Thyroid gland (tissue), 4 donors: ENCODE measurements at regions not wholly inside any gene's neighbourhood (a gene's known extent, or its start where the extent isn't known, plus 50 kb on each side); places are given as distances from the start of the nearest gene placed in this dataset.

Experiments
- DNase-seq, 2 donors: peaks; one replicate each; pipeline ENCODE4 v3.0.0-alpha.2; 2019
- H3K27ac ChIP-seq, 3 donors: fragments of 200-600 bp; sonication (generic); 1 replicate in 2 of 3; 2 replicates in 1 of 3; pipeline ENCODE4 v1.5.1; 2016 to 2019; ENCODE audit warnings: mild to moderate bottlenecking in 1 of 3, moderate library complexity in 1 of 3
- H3K27me3 ChIP-seq: fragments of 200-600 bp; sonication (generic); one replicate; pipeline ENCODE4 v1.5.1; 2019
- H3K36me3 ChIP-seq, 2 donors: fragments of 200-600 bp; sonication (generic); one replicate each; pipeline ENCODE4 v1.5.1; 2016 to 2019
- H3K4me1 ChIP-seq, 2 donors: fragments of 200-600 bp; sonication (generic); one replicate each; pipeline ENCODE4 v1.5.1; 2017 to 2019
- H3K4me3 ChIP-seq, 3 donors: fragments of 200-600 bp; sonication (generic); replicated peaks in 1 of 3; 1 replicate in 2 of 3; 2 replicates in 1 of 3; pipeline ENCODE4 v1.5.1; 2016; ENCODE audit warnings: mild to moderate bottlenecking in 1 of 3
- H3K9me3 ChIP-seq: fragments of 200-600 bp; sonication (generic); one replicate; pipeline ENCODE4 v1.5.1; 2017
- CTCF ChIP-seq, 6 experiments: fragments of 200-600 bp in 3 of 6; fragments of 450-650 bp in 3 of 6; sonication (generic) in 3 of 6; IDR thresholded peaks; one replicate each; pipeline ENCODE4 v1.5.1; 2016 to 2019; ENCODE audit warnings: antibody characterized with exemption in 6 of 6, mild to moderate bottlenecking in 2 of 6, inconsistent platforms in 1 of 6, moderate library complexity in 1 of 6
- POLR2A ChIP-seq, 2 donors: fragments of 450-650 bp; IDR thresholded peaks; one replicate each; pipeline ENCODE4 v1.6.1; 2017; ENCODE audit warnings: antibody characterized with exemption in 2 of 2, mild to moderate bottlenecking in 2 of 2, moderate library complexity in 1 of 2
- WGBS, 2 donors: methylation state at CpG; one replicate each; pipeline ENCODE4 v1.1.5; 2017; 5-methylcytosine and 5-hydroxymethylcytosine counted together
- intact Hi-C: fragments of 100-400 bp; cut with DNase I; formaldehyde crosslinking; loops from one replicate; pipeline ENCODE4 v1.15.1; 2023

- peaks cover 0 to 9% of the 10 kb centered on the region in 2 donors for H3K4me1 ChIP-seq
- H3K27ac ChIP-seq, result no peak overlapping the region
- no peaks in the 10 kb centered on the region for H3K36me3 ChIP-seq
- no peaks in the 10 kb centered on the region for H3K27me3 ChIP-seq
- DNase-seq, result no peak
- H3K9me3 ChIP-seq, result no peaks in the 10 kb centered on the region
- WGBS, 2 donors, result 87 to 91% methylated on average over 17 to 18 of the region's 18 CpGs
- no peak overlapping the region for H3K4me3 ChIP-seq
- TF ChIP-seq POLR2A (IDR thresholded peaks at IDR 0.05), result no peak
- TF ChIP-seq CTCF (IDR thresholded peaks at IDR 0.05), result no peak
- intact Hi-C loops, result no loop called here
These were observed 75.7 kb downstream of the TTLL2 start for GRCh38 chr6:167400482-167401138.

GRCh38 chr6:167401525-167402194 lies 76.8 kb downstream of the TTLL2 start:
- Histone ChIP-seq H3K36me3 (no peaks in the 10 kb centered on the region), H3K4me3 (no peak overlapping the region), H3K27ac (peak overlapping the region in 1 of 3 donors; percentile 57), H3K27me3 (no peaks in the 10 kb centered on the region), H3K4me1 (peaks cover 0 to 9% of the 10 kb centered on the region in 2 donors), H3K9me3 (no peaks in the 10 kb centered on the region)
- peak; percentile 93 to 94 for DNase-seq
- 30 to 46% methylated on average over 12 to 20 of the region's 20 CpGs for WGBS, 2 donors
- intact Hi-C loops, result no loop called here
- TF ChIP-seq POLR2A (IDR thresholded peaks at IDR 0.05) (no peak), CTCF (IDR thresholded peaks at IDR 0.05) (peak in 1 of 6 experiments; percentile 7)

GRCh38 chr6:167402195-167402686 lies 77.4 kb downstream of the TTLL2 start:
- peak overlapping the region in 1 of 3 donors; percentile 57 for H3K27ac ChIP-seq
- H3K4me1 ChIP-seq, result peaks cover 0 to 9% of the 10 kb centered on the region in 2 donors
- H3K4me3 ChIP-seq, result no peak overlapping the region
- H3K27me3 ChIP-seq, result no peaks in the 10 kb centered on the region
- no peaks in the 10 kb centered on the region for H3K9me3 ChIP-seq
- intact Hi-C loops, result no loop called here
- DNase-seq, result no peak
- no peaks in the 10 kb centered on the region for H3K36me3 ChIP-seq
- WGBS, 2 donors, result 87 to 89% methylated on average over 4 to 15 of the region's 16 CpGs
- no peak for TF ChIP-seq POLR2A (IDR thresholded peaks at IDR 0.05)
- TF ChIP-seq CTCF (IDR thresholded peaks at IDR 0.05), result no peak

GRCh38 chr6:167403427-167403826 lies 78.5 kb downstream of the TTLL2 start:
- Histone ChIP-seq H3K27me3 (no peaks in the 10 kb centered on the region), H3K36me3 (no peaks in the 10 kb centered on the region), H3K4me1 (peaks cover 0 to 9% of the 10 kb centered on the region in 2 donors), H3K4me3 (no peak overlapping the region), H3K9me3 (no peaks in the 10 kb centered on the region), H3K27ac (no peak overlapping the region)
- TF ChIP-seq POLR2A (IDR thresholded peaks at IDR 0.05) (no peak), CTCF (IDR thresholded peaks at IDR 0.05) (no peak)
- intact Hi-C loops, result no loop called here
- no peak for DNase-seq
- 91 to 93% methylated on average over 4 of the region's 4 CpGs for WGBS, 2 donors
